Stimulated activated CD8-positive, alpha-beta memory T cell treated with anti-CD3 and anti-CD28 coated beads, Interleukin-12 subunit alpha, Interleukin-12 subunit beta, amount 100 ng/mL, for 4 hours (primary cell): ENCODE measurements at regions not wholly inside any gene's neighbourhood (a gene's known extent, or its start where the extent isn't known, plus 50 kb on each side); places are given as distances from the start of the nearest gene placed in this dataset.
"Not testable (repeated sequence)": the region's sequence is repeated elsewhere in the genome, so short reads cannot be mapped to it uniquely, and the experiment has no call there.

Experiments used
- DNase-seq: peaks from one replicate; pipeline ENCODE4 v3.0.0-alpha.2; 2020; ENCODE audit warnings: low read depth

DNA sequence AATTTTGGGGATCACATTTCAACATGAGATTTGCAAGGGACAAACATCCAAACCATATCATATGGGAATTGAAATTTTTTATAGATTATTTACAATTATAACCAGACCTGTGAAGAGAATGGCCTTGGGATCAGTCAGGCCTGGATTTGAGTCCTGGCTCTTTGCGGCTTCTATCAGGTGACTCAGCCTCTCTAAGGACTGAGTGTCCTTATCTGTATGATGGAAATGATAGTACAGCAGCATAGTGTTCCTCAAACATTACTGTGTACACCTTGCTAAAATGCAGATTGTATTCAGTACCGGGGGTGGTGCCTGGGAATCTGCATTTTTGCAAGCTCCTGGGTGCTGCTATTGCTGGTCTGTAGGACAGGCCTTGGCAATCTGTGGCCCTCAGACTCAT is 206.7 kb upstream of the PROK2 start:
- DNase-seq = no peak

DNA sequence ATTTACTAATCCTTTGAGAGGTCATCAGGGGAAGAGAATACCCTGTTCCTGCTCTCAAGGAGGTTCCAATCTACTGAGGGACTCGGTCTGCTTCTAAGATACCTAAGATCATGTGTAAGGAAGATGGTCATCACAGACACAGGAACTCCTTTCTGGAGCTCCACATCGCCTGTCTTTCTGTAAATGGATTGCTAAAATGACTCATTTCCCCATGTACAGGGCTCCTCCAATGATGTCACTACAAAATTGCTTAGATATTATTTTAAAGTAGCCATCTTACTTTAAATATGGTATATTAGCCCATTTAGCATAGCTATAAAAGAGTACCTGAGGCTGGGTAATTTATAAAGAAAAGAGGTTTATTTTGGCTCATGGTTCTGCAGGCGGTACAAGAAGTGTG is 206.1 kb upstream of the PROK2 start:
- DNase-seq = no peak

DNA sequence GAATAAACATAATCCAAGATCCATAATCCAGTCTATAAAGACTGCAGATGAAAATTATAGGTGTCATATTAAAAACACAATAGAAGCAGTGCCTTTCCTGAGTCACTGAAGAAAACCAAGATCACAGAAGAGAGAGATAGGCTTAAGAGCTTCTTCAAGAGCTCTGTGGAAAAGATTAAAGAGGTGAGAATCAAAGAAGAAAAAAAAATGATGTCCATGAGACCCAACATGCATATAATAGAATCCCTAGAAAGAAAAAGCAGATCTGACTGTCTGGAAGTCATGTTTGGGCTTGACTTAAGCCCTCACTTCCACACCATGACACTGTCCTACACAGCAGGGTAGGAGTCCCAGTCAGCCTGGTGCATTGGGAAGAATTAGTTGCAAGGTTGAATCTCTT is 205.6 kb upstream of the PROK2 start:
- no peak for DNase-seq

DNA sequence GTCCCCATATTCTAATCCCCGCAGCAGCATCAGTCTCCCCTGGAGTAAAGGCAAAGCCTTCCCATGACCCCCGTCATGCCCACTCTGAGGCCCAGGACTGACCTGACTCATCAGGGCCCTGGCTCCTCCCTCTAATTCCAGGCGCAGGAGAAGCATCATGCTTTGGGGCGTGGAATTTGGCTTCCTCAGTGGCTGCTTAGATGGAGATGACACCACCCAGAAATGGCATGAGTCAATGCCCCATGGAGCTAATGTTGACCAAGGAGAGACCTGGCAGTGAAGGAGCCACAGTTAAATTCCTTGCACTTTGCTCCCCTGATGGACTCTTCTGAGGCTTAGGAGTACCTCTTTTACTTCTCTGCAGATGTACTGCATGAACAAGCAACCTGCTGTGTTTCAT is 204.2 kb upstream of the PROK2 start:
- DNase-seq = no peak

DNA sequence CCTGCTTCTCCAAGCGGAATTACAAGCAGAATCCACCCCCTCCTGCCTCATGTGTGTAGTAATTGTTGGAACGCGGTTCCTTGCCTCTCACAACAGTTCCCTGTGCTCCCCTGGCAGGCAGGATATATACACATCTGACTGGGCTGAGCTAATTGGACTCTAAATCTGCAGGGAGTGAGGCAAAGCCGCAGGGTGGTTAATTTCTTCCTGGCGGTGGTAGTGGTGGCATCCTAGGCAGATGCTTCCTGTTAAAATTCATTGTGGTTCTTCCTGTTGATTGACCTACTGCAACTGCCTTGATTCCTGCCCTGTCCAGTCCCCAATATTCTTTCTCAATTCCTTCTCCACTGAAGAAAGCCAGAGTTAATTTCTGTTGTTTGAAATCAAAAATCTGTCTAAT is 202.9 kb upstream of the PROK2 start:
- DNase-seq = no peak

DNA sequence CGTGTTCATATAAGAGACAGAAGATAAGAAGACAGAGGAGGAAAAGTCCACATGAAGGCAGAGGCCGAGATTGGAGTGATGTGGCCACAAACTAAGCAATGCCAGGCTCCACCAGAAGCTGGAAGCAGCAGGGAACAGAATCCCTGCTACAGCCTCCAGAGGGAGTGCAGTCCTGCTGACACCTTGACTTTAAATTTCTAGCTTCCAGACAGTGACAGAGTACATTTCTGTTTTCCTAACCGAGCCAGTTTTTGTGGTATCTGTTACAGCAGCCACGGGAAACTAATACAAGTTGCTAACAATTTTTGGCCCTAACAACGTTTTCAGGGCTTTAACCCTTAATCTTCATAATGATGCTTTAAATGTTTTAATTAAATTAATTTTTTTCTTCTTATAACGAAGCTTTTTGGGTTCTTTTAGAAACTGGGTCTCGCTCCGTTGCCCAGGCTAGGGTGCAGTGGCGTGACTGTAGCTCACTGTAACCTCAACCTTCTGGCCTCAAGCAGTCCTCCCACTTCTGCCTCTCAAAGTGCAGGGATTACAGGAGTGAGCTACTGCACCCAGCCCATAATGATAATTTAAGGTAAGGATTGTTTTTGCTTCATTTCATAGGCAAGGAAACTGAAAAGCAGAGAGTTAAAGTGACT is 202.3 kb upstream of the PROK2 start:
- no peak for DNase-seq

DNA sequence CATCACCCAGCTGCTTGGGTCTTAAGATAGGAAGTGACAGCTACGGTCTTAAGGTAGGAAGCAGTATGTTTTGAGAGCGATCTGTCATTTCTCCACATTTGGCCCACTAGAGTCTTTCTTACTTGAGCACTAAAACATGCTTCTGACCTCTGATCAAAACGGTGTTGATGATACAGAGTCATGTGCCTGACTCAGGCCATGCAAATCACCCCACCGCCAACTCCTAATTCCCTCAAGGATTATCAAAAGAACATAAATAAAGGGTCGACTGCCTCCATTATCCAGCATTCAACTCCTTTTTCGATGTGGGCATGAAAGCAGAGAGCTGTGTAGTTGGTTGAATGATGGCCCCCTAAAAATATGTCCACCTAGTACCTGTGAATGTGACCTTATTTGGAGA is 201.7 kb upstream of the PROK2 start:
- no peak for DNase-seq

DNA sequence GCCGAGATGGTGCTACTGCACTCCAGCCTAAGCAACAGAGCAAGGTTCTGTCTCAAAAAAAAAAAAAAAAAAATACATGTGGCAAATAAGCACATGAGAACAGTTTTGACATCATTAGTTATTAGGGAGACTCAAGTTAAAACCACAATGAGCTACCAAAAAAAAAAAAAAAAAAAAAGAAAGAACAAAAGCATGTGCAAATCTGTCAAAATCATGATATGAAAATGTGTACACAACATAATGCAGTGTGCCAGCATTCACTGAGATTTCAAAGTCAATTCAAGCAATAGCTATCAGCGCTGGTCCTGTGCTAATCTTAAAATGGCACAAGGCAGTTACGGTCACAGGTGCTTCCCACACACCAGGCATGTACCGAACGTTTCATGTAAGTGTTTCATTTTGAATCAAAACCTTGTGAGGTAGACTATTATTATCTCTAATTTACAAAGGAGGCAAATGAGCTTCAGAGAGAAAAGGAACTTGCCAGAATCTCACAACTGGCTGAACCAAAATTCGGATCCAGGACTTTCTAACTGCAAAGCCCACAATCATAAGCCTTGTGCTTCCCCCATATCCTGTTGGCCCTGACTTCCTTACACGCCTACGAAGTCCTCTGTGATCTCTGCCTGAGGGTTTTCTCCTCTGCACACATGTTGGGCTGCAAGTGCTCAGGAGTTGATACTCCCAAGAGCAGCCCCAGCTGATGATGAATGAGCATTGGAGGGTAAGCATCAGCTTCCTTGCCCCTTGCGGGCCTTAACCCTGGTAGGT is 200.1 kb upstream of the PROK2 start:
- no peak for DNase-seq

DNA sequence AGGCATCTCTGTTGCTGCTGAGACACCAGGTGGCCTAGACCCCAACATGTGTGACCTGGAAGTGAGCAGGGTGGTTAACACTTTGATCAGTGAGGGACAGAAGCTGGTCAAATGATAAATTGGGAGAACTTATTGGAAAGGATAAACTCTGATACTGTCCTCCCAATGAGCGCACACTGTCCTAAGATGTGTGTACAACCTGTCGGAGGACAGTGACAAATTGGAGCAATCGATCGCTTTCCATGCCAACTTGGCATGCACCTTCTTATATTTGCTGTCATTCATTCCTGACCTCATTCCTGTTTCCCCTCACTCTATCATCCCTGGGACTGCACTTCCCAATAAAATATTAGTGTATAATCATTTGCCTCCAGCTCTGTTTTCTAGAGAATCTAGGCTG is 198.7 kb upstream of the PROK2 start:
- DNase-seq = no peak

DNA sequence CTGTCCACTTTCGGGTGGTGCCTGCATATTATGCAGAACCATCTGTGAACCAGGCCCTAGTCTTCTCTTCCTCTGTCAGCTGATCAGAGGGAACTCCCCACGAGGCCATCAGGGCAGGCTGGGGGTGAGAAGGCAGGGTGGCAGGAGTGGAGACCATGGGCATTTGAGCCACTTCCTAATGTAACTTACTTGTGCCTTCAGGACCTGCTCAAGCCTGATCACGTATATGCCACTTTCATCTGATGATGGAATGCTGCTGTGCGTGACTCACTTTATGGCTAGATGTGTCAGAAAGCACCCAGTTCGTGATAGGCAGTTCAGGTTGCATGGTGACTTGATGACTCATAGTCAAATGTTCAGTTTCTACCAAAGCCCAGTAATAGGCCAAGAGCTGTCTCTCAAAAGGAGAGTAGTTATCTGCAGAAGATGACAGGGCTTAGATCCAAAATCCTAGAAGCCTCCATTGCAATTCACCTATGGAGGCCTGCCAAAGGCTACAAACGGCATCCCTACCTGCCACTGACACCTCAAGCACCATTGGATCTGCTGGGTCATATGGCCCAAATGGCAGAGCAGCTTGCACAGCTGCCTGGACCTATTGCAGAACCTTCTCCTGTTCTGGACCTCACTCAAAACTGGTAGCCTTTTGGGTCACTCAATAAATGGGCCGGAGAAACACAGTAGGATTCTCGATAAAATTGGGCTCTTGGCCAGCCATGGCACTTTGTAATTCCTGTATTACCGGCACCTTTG is 197.7 kb upstream of the PROK2 start:
- DNase-seq = not testable (repeated sequence)

DNA sequence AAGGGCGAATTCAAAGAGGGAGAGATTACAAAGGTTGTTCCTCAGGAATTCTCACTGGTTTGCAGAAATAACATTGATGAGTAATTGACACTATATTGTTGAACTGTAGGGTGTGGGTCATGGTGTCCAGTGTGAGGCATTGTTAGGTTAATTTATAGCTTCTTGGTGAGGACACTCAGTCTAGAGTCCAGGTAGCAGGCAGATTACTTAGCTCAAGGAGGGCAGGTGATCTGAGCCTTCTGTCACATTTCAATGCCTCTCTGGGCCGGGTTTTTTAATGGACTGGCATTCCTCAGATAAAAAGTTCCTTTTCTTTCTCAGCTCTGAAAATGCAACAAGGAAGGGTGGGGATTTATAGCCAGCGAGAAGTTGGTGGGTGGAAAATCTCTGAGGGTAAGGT is 194.2 kb upstream of the PROK2 start:
- DNase-seq = no peak

DNA sequence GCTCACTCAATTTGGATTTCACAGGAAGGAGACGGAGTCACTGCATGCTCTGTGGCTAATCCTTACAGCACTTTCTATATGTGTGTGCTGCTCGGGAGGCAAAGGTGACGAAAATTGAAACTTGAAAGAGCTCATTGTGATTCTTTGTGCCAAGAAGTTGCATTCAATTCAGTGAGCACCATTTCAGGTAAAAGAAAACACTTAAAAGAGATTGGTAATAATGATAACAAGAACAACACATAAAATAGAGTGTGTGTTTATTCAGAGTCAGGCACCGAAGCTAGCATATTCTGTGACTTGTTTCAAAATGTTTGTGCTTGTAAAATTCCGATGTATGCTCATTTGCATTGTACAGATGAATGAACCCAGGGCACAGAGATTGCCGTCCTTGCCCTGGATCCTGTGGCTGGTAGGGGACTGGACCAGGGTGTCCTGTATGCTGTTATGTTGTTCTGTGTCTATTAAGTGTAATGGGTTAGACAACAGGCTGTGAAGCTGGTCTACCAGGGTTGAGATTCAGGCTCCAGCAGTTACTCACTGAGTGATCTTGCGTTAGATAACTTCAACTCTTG is 193.3 kb upstream of the PROK2 start:
- no peak for DNase-seq

DNA sequence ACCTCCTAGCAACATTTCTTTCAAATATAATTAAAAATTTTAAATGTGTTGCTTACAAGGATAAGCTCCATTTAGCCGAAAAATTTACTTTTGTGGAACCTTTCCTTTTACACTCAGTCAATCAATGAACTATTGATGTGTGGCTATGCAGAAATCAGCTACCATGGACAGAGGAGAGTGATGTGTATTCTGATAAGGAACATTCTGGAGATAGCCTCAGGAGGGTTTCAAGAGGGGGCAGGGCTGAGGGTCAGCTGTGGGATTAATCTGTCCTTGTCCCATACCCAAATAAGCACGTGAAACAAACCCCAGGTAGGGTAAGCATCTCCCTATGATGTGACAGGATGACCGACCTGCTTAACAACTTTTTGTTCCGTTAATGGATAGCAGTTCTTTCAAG is 192.6 kb upstream of the PROK2 start:
- no peak for DNase-seq

DNA sequence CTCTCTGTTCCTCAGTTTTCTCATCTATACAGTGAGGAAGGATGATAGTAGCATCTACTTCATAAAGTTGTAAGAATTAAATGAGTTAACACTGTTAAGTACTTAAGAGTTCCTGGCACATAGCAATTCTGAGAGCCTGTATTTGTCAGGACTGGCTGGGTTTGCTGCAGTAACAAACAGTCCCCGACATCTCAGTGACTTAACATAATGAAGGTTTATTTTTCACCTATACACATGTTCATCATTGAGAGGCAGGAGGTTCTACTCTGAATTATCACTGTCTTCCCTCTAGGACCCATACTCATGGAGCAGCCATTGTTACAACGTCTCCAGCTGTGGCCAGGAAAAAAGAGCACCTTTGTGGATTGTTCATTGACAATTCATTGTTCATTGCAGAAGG is 190.6 kb upstream of the PROK2 start:
- DNase-seq = no peak

DNA sequence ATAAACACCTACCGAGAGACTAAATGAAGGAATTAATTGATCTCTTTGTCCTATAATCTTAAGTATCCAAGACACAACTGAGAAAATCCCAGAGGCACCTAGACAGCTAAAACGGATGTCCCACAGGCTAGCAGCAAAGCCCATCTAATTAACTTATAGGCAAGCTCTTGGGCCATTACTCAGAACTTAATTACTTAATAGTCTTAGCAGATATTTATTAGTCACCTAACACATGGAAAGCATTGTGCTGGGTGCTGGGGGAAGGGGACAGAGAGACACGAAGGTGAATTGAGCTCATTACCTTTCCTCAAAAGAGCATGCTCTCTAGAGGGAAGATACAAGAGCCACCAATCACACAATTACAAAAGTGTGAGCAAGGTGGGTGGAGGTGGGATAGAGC is 189.8 kb upstream of the PROK2 start:
- no peak for DNase-seq

DNA sequence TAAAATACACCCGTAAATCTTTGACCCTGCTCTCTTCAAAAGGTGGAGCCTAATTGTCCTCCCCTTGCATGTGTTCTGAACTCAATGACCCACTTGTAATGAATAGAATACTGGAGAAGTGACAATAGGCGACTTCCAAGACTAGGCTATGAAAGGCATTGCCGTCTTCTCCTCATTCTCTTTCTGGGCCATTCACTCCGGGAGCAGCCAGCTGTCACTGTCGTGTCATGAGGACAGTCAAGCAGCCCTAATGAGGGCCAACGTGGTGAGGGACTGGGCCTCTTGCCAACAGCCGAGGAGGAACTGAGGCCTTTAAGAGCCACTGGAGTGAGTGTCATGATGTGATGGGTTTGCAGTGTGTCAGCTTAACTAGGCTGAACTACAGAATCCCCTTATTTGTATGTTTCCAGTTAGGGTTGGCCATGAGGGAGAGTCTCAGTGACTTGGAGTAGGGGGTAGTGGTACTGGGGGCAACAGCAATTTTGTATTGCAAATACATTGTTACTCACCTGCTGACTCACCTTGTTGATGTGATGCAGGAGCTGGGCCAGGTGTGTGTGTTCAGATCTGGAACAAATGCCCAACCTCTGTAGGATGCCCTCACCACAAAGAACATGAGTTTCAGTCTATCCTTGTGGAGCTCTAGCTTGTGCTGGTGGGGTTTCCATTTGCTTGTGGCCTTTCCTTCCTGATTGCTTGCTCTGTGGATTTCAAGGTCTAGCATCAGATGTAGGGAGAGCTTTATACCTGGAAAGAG is 188.5 kb upstream of the PROK2 start:
- no peak for DNase-seq

DNA sequence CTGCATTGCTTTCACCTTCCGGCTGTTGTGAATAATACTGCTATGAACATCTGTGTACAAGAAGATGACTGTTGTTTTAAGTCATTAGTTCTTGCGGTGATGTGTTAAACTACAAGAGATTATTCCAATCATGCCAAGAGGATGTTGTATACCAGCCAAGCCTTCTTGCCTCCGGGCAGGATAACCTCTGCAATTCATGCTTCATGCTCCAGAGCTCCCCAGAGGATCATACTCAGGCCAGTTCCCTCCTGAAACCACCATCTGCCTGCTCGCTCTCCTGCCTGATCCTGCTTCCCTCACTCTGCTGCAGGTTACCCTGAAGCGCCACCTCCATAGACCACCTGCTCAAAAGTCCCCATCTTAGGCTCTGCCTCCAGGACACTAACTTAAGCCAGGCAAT is 187.1 kb upstream of the PROK2 start:
- no peak for DNase-seq

DNA sequence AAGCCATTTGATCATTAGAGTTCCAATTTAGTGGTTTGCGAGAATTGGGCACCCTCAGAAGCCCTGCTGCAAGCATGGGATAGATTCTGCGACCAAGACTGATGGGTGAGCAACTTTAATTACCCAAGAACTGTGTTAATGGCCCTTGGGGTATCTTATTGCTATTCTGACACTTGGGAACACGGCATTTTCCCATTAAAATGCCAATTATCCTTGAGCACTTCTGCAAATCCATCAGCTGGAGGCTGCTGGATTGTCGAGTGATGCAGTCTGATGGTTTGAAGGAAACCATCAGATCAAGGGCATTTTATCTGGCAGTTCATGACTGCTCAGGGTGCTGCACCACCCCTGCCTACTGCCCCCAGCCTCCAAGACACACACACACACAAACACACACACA is 183.6 kb upstream of the PROK2 start:
- no peak for DNase-seq

DNA sequence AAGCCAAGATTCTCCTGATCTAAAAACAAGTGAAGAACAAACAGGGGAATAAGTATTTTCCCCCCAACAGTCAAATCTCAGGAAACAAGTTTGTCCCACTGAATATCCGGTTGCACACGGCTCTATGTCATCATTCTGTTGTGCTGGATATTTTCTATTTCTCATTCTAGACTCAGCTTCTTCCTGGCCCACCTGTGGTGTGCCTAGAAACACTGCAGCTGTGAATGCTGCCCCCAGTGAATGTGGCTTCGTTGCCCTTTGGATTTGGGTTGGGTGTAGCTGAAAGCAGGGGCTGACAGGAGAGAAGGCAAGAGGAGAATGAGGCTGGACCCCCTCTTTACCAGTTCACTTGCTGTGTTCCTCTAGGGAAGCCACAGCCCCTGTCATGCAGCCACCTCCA is 181.2 kb upstream of the PROK2 start:
- DNase-seq = no peak

DNA sequence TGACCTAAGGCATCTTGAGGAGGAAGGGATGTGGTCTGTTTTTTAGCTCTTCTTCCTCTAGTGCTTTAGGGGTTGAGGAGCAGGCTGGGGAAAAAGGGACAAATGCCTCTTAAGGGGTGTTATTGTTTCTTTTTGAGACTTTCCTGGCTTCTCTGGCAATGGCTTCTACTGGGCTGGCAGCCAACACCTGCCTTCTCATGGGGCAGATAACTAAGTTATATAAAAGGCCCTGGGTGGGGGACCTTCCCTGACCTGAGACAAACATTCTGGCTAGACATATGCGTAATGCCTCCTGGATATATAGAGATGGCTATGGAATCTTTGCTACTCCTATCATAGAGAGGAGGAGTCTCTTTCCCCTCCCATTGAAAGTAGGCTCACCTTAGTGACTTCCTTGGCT is 179.2 kb upstream of the PROK2 start:
- DNase-seq = no peak

DNA sequence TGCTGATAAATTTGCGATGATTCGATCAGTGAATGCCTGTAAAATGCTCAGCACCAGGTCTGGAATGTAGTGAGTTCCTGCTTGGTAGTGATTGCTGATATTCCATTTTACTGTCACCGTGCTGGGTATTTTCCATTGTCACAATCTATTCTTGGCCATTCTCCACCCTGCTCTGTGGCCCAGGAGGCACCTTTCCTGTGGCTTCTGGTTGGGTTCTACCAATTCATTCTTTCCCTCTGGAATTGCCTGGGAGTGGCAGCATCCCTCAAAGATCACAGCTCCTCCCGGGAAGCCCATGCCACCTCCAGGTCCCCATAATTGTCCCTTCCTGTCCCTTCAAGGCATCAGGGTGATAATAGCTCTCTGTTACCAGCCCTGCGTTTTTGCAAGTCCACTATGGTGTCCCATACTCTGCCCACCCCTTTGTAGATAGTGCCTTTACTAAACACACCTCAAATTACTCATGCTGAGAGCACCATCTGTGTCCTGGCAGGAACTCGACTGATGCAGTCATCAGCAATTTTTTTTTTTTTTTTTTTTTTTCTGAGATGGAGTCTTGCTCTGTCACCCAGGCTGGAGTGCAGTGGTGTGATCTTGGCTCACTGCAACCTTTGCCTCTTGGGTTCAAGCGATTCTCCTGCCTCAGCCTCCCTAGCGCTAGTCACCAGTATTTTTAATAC is 177.8 kb upstream of the PROK2 start:
- no peak for DNase-seq

DNA sequence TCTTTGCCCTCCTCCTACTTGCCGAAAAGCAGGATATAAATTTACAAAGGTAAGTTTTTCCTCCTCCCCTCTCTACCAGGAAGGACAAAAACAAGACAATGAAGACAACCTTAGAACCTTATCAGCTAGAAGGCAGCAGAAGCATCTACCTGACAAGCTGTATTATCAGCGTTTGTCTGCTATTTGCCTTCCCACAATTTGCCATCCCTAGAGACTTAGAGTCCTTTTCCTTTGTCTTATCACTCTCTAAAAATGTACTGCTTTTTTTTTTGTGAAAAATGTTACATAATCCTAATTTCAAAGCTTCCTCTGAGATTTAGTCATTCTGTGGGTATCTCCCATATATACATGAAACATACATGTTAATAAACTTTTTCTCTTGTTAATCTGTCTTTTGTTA is 176.9 kb upstream of the PROK2 start:
- DNase-seq = no peak
